GM23338 (cell line): ENCODE measurements at regions not wholly inside any gene's neighbourhood (a gene's known extent, or its start where the extent isn't known, plus 50 kb on each side); places are given as distances from the start of the nearest gene placed in this dataset.

Experiments
- EZH2 ChIP-seq: fragments of 200-600 bp; sonication (generic); IDR thresholded peaks from one replicate; pipeline ENCODE4 v1.8.0; 2017; ENCODE audit warnings: antibody characterized with exemption, mild to moderate bottlenecking, low read depth; ENCODE audit not compliant: unreplicated experiment
- EZH2phosphoT487 ChIP-seq: fragments of 200-600 bp; sonication (generic); IDR thresholded peaks from one replicate; pipeline ENCODE4 v1.8.1; 2018; ENCODE audit warnings: antibody characterized with exemption; ENCODE audit not compliant: unreplicated experiment
- NANOG ChIP-seq: IDR thresholded peaks from 2 replicates; pipeline ENCODE4 v1.6.1; 2016; ENCODE audit warnings: antibody characterized with exemption, borderline replicate concordance
- TF ChIP-seq, protein P1 (sequence below), 2 experiments: fragments of 200-600 bp in 1 of 2; sonication (generic) in 1 of 2; conservative IDR thresholded peaks; 2 replicates each; pipeline versions ENCODE4 v1.5.1 to v1.6.1; 2016 to 2017; ENCODE audit warnings: antibody characterized with exemption in 2 of 2, low read depth in 2 of 2, mild to moderate bottlenecking in 2 of 2, moderate library complexity in 1 of 2

DNA sequence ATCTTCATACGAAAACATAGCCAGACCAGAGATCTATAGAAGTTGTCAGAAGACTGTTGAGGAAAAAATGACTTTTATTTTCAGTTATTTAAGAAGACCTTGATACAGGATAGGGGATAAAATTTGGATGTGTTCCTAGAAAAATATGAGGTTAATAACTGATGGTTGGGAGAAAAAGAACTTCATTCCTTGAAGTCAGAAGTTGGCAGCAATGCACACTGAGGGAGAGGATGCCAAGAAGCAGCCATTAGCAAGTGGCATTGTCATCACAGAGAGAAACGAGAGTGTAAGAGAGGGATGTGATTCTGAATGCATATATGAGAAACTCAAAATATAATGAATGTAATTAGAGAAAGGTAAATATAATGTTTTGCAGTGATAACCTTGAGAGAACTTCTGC, 382.1 kb upstream of the EPHA5 start:
- TF ChIP-seq NANOG (no peak), EZH2 (no peak), EZH2phosphoT487 (no peak)
- TF ChIP-seq, protein P1, sequence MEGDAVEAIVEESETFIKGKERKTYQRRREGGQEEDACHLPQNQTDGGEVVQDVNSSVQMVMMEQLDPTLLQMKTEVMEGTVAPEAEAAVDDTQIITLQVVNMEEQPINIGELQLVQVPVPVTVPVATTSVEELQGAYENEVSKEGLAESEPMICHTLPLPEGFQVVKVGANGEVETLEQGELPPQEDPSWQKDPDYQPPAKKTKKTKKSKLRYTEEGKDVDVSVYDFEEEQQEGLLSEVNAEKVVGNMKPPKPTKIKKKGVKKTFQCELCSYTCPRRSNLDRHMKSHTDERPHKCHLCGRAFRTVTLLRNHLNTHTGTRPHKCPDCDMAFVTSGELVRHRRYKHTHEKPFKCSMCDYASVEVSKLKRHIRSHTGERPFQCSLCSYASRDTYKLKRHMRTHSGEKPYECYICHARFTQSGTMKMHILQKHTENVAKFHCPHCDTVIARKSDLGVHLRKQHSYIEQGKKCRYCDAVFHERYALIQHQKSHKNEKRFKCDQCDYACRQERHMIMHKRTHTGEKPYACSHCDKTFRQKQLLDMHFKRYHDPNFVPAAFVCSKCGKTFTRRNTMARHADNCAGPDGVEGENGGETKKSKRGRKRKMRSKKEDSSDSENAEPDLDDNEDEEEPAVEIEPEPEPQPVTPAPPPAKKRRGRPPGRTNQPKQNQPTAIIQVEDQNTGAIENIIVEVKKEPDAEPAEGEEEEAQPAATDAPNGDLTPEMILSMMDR (conservative IDR thresholded peaks at IDR 0.05; ENCODE audit: low read depth in 2 of 2), result no peak
